ENCODE measurements at regions not wholly inside any gene's neighbourhood (a gene's known extent, or its start where the extent isn't known, plus 50 kb on each side); places are given as distances from the start of the nearest gene placed in this dataset.

DNA sequence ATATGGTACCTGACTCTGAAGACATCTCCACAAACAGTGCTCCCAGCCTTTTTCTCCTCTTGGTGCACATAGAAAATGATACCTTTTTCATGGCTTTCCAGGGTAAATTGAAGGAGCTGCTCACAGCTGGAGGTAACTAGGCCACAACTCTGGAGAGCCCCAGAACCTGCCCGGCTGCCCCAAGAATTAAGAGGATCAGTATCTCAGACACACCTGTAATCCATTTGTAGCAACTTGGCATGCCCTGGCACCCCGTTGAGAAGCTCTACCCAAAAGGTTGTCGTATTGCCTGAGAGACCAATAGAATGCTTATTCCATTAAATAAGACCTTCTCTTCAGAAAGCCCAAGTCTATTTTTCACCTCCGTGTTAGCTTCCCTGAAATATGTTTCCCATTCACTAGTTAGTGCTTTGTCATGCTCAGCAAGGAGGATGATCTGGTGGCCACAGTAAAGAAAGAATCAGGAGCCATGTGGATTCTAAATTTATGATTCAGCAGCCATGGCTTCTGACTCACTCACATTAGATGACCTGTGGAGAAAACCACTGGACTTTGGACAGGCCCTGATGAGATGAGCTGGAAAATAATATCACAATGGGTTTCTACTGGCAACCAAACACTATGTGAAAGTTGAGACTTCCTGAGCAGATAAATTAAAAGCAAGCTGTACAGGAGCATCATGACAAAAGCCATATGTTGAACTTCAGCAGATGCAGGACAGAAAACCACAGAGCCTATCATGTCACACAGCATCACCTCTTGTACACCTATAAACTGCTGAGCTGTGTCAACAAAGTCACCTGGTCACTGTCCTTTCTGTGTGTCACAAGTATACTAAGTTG lies 253.3 kb upstream of the OSR1 start:
- DNase-seq (ENCODE audit: low spot score) = peak; percentile 99

DNA sequence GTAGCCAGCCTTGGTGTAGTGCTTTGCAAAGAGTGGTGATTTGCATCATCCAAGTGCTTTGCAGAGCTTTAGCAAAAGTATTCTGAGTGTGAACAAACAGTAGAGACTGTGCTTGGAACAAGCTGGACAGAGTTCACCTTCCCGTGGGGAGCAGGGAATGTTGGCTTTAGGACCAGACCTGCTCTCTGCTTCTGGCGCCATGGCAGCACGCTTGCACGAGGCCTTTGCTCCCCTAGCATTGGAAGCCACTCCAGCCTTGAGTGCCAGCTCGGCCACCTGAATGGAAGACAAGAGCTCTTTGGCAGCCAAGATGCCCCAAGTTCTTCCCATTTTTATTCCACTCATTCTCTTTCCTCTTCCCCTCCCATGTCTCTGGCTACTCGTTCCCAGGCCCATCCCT lies 250.8 kb upstream of the OSR1 start:
- FAIRE-seq (no peak), DNase-seq (ENCODE audit: low spot score) (no peak)

More for the DNA sequence above, 253.3 kb upstream of the OSR1 start:
- FAIRE-seq = peak; percentile 99

DNA sequence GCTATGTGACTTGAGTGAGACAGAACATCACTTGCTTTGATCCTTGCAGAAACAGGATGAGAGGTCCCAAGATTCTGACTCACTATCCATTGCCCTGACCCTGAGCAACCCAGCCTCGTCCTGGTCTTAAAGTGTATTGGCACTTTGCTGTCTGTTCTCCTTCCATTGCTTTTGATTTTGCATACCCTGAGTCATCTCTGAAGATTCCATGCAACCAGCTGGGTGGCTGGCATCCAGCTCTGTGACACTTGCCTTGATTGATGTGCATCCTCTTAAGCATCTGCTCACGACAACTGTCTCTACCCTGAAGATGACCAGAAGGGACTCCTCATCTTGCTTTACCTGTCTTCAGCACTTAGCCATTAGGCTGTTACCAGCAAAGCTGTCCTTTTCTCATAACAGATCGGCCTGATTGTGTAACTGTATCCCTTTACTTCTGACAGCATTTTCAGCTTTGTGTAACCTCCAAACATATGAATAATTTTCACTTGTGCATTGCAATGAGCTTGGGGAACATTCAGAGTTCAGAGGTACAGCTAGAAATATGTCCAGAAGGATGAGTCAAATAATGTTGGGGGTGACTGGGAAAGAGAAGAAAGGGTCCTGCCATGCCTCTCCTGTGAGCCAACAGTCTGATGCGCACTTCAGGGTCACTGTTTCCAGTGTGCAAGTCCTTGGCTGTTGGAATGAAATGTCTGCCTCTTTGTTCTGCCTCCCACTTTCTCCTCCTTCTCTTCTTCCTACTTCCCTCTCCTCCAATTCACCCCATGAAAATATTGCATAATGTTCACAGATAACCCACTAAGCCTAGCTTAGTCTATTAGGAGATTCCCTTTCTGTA lies 249.7 kb upstream of the OSR1 start:
- FAIRE-seq = peak; percentile 92
- peak; percentile 94 for DNase-seq (ENCODE audit: low spot score)

DNA sequence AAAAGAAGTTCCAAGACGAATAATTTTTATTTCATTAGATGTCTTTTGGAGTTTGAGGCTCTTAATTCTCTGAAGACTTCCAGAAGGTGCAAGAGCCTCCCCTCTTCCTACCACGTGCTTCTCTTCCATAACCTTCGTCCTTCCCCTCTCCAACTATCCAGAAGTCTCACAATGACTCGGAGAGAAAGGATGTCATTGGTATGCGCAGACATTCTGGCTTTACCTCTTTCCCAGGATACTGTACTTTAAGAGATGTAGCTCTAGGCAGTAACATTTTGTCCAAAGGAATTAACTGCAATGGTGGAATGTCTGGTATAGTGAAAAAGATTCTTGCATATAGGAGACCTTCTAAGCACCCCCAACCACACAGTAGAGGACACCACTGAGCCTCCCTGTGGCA lies 249.0 kb upstream of the OSR1 start:
- DNase-seq (ENCODE audit: low spot score) = peak; percentile 68
- FAIRE-seq = no peak

DNA sequence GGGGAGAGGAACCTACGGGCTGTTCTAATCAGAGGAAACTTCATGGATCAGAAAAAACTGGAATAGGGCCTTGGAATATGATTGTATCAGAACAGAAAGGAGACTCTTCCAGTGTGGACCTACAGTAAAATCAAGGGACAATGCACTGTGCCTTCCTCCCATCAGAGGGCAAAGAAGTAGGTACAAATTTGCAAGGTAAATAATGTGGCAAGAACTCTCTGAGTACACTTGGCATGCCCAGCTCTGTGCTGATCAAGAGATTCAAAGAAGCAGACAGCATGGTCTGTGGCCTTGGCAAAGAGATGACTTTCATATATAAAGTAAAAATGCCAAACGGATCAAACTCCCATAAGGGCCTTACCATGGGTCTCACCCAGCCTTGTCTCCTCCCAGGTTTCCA lies 242.6 kb upstream of the OSR1 start:
- FAIRE-seq (no peak), DNase-seq (ENCODE audit: low spot score) (no peak)

DNA sequence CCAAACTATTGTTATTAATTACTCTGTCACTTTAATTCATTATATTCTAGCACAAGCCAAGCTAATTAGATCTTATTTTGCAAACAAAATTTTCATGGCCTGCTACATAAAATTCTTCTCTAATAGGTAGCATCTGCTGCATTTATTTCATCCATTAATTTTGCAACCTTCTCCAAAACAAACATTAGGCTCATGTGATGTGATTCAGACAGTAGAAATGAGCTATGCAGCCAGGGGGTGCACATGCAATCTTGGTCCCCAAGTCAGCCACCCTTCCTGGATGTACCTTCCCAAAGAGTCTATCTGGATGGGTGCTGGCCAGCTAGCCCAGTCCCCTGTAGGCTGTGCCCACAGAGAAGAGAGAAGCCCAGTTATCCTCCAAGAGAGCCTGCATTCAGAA lies 242.1 kb upstream of the OSR1 start:
- no peak for DNase-seq (ENCODE audit: low spot score)

DNA sequence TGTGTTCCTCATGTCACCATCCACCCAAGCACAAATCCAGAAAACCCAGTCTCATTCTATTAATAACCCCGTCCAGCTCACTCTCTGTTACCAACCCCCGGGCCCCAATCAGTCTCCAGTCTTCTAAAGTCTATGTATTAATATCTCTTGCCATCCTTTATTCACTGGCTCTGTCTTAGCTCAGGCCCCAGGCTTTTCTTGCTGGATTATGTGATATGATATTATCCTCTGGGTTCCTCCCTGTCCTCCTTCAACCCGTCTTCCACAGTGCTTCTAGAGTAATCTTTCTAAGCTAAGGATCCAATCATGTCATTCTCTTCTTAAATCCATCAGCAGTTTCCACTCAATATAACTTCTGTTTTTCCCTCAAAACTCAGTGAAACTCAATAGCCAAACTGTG lies 240.5 kb upstream of the OSR1 start:
- FAIRE-seq (no peak), DNase-seq (ENCODE audit: low spot score) (no peak)

More for the DNA sequence above, 242.1 kb upstream of the OSR1 start:
- no peak for FAIRE-seq

DNA sequence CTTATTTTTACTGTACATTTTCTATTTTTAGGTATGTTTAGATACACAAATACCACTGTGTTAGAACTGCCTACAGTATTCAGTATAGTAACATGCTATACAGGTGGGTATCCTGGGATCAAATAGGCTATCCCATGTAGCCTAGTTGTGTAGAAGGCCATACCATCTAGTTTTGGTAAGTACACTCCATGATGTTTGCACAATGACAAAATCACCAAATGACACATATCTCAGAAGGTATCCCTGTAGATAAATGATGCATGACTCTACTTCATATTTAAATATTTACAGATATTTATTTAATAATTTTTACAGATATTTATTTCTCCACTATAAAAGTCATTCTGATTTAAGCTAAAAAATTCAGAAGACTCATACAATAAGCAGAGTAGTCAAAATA lies 233.8 kb upstream of the OSR1 start:
- no peak for DNase-seq (ENCODE audit: low spot score)
- no peak for FAIRE-seq

DNA sequence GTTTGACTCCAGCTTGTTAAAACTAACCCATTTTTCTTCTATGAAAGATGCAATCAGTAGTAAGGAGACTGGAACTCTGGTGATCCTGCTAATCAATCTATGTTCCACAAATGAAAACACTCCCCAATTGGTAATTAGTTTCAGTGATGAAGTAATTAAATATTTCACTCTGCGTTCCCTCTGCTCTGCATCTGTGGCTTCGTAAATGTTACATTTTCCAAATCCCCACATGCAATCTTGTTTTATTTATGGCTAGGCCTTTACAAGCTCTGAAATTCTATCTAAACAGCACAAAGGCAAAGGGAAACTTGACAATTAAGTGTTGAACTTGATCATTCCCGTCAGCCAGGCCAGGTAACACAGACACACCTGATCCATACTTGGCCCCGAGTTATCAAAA lies 231.4 kb upstream of the OSR1 start:
- FAIRE-seq = no peak
- no peak for DNase-seq (ENCODE audit: low spot score)

DNA sequence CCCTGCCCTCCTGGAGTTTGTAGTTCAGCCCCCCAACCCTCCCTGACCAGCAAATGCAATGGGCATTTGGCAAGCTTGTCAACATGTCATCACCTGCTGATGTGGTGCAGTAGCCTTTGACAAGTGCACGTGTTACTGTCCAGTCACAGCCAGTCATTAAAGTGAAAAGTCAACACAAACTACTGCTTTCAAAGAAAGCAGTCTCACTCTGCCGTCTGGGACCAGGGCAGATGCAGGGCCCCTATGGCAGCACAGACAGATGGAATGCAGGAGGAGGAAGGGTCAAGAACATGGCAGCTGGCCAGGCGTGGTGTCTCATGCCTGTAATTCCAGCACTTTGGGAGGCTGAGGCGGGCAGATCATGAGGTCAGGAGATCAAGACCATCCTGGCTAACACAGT lies 222.4 kb upstream of the OSR1 start:
- FAIRE-seq (no peak), DNase-seq (ENCODE audit: low spot score) (peak; percentile 73)

DNA sequence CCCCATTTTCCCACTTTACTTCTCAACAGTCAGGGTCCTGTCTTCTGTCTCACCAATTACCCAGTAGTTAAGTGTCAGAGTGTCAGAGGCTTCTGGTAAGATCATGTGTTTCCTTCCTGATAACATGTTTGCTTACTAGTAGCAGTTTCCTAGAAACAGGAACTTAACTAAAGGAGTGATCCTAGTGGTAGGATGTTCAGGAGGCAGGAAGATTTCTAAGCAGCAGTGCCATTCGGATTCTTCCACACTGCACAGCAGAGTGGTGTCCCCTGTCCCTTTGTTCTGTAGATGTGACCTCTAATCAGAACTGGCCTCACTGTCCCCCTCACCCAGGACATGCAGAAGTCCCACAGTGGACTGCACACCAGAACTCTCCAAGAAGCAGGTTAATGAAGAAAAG lies 221.8 kb upstream of the OSR1 start:
- FAIRE-seq (no peak), DNase-seq (ENCODE audit: low spot score) (no peak)

DNA sequence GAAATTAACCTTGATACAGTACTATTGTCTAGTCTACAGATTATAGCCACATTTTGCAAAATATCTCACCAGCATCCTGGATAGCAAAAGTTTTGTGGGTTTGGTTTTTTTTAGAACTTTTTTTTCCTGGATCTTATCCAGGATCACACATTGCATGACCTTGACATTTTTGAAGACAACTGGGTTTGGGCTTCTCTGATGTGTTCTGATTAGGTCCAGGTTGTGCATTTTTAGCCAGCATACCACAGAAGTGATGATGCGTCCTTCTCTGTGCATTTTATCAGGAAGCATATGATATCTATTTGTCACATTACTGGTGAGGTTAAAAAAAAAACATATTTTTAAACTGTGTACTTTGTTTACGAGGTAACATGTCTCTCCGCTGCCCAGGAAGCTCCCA lies 221.0 kb upstream of the OSR1 start:
- no peak for FAIRE-seq

DNA sequence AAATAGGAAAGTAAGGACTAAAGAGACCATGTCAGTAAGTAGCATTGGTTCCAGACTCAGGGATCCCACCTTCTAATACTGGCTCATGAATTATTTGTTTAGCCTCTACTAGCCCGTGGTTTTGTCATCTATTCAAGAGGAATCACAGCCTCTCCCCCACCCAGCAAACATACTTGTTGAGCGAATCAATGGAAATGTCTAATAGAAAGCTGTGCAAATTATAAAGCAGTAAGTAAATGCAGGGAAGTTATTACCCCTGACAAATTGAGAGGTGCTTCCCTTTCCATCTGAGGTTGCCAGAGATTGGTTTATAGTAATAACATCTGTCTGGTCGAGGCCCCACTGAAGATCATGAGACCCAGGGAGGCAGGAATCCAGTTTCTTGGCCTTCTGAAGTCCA lies 219.3 kb upstream of the OSR1 start:
- DNase-seq (ENCODE audit: low spot score) = no peak
- no peak for FAIRE-seq

More for the DNA sequence above, 221.0 kb upstream of the OSR1 start:
- no peak for DNase-seq (ENCODE audit: low spot score)

DNA sequence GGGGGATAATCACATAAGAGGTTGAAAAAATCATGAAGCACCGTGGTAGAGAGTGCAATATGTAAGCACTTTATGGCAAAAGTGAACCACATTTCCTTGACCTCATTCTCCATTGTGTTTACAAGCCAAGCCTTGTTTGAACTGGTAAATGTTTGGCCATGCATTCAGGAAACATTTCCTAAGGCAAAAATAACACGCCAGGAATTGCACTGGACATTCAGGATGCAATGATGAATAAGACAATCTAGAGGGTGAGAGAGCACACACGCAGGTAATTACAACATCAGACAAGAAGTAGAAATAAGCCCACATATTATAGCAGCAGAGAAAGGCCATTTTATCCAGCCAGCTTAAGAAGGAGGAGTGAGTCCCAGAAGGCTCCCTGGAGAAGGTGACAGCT lies 218.0 kb upstream of the OSR1 start:
- FAIRE-seq (no peak), DNase-seq (ENCODE audit: low spot score) (no peak)

DNA sequence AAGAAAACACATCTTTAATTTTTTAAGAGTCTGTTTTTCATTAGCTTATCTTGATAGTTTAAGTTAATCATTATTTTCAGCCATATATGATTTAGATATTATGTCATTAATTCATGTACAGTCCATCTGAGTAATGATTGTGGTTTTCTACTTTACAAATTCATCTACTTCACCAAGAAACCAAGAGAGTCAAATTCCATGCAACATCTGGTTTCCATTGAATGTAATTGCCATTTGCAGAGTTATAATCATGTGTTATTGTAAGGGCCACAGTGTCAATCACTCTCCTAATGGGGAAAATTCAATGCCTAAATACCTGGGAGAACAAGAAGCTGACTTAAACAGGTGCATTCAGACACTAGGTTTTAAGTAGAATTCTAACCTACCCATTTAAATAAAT lies 217.2 kb upstream of the OSR1 start:
- no peak for DNase-seq (ENCODE audit: low spot score)

DNA sequence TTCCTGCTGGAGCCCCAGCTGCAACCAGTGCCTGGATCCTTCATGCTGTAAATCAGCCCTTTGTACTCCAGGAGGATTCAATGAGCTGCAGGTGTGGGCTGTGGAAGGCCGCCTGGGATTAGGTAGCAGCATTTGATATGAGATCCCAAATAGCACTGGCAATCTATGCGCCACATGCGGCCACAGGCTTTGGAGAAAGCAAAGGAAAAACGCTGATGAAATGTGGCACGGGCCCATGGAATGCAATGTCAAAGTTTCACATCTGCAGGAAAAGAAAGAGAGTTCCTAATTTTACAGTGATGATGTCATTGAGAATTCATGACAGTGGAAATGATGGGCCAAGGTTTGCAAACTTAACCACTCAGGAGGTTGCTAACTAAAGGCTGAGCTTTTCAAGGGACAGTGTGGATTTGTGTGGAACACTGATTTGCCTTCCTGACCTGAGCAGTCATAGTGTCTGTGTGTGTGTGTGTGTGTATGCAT lies 216.4 kb upstream of the OSR1 start:
- FAIRE-seq = no peak
- no peak for DNase-seq (ENCODE audit: low spot score)

More for the DNA sequence above, 217.2 kb upstream of the OSR1 start:
- peak; percentile 42 for FAIRE-seq

DNA sequence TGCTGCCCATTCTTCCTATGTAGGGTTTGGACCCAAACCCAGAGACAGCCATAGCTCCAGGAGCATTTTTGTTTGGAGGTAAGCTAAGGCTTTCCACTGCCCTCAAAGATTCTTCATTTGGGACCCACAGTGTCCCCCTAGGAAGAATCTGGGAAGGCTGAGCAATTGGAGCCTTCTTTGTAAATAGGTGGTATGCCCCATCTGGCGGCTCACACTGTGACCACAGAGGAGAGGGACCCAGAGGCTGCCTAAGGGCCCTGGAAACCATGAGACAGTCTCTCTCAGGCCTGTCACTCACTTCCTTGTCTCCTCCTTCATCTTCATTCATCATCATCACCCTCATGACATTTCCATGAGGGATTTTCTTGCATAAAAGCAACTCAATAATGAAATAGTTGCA lies 215.4 kb upstream of the OSR1 start:
- FAIRE-seq (no peak), DNase-seq (ENCODE audit: low spot score) (no peak)

DNA sequence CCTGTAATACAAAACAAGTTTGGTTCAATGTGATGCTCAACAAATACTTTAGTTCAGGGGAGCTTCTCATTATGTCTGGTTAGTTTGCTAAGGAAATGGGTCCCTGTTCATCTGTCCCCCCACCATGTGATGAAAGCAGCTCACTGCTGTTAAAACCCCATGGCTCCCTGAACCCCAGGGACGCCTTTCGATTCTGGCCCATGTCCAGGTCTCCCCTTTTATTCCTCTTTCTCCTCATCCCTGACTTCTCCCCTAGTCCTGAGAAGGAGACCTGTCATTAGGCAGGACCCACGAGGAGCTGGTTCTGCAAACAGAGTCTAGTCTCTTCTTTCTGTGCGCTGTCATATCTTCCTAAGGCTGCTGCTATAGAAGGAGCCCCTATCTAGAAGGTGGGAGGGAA lies 213.3 kb upstream of the OSR1 start:
- FAIRE-seq (no peak), DNase-seq (ENCODE audit: low spot score) (no peak)

DNA sequence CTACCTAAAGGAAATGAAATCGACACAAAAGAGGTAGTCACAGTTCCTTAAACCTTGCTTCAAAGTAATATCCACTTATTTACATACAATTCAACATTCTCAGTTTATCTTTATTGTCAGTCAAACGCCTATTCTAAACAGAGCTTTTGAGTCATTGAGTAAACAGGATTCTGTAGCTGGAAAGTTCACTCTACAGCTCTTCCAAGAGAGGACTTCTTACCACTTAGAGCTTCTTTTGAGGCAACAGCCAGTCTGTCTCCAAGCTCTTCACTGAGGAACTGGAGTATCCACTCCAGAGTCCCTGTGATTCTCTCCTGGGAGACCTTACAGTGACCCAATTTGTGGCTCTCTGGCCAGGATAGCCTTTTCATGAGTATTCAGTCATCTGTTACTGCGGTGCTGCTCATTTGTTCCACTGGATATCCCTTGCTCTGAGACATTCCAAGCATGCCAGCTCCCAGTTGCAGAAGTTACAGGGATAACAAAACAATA lies 210.9 kb upstream of the OSR1 start:
- no peak for FAIRE-seq
- no peak for DNase-seq (ENCODE audit: low spot score)

DNA sequence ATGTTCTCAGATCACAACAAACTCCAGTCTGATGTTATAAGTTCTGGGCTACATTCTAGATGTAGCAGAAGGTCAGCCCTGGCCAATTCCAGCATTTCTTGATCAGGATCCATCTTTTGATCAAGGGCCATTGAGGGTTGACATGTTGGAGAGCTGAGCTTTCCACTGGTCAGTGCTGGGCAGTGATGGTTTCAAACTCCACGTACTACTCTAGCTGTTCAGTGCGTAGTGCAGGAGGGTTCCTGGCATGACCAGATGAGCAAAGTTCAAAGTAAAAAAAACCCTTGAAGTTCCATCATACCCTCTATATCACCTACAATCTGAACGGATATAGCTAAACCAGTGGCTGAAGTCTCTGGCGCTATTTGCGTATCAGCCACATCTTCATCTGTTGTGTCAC lies 210.4 kb upstream of the OSR1 start:
- DNase-seq (ENCODE audit: low spot score) = no peak
- FAIRE-seq = no peak

DNA sequence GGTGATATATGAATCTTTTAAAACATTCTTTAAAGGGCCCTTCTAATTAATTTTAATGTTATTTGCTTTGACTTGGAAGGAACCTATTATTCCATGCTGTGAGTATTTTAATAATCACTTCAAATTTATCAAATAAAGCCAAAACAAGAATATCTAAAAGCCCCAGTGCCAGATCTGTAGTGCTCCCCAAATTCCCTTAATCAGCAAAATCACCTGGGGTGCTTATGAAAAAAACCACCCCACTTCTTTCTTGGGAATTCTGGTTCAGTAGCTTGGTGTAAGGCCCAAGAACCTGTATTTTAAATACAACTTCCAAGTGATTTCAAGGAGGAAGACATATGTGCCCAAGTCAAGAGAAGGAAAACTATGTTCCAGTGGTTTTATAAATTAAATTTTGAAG lies 202.4 kb upstream of the OSR1 start:
- DNase-seq (ENCODE audit: low spot score) = no peak
- FAIRE-seq = no peak

DNA sequence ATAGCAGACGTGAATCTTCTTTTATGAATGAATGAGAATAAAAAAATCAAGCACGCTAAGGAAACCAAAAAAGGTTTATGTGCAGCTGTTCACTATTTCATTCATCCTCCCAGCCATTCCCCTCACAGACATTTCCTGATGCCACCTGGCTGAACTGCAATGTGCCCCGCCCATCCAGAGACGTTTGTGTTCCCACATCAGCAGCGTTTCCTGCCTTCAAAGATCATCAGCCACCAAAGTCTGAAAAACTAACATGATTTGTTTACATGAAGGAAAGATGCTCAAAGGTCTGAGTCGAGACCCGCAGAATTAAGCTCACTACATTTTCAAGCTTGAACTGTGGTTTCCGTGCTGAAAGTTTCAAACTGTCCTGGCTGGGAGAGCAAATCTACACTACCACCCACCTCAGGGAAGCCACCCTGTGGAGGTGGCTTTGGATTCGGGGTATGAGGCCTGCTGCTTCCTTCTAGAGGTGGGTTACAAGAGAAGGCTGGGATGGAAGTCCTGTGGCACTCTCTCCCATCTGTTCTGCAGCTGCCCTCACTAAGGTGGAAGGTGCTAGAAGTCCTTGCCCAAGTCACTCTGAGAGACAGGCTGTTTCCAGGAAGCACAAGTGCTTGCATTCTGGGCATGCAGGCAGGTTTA lies 201.3 kb upstream of the OSR1 start:
- no peak for DNase-seq (ENCODE audit: low spot score)

More for the DNA sequence above, 201.3 kb upstream of the OSR1 start:
- no peak for FAIRE-seq
